HEK293 (cell line): ENCODE measurements at regions not wholly inside any gene's neighbourhood (a gene's known extent, or its start where the extent isn't known, plus 50 kb on each side); places are given as distances from the start of the nearest gene placed in this dataset.

Experiments used
- CTCF ChIA-PET: fragments of 350-600 bp; formaldehyde crosslinking; extraction: SDS; loops from one replicate; lab custom pipeline; 2021; ENCODE audit warnings: antibody characterized with exemption; lab: Yijun Ruan, JAX
- POLR2A ChIA-PET: fragments of 300-600 bp; formaldehyde crosslinking; extraction: SDS; loops from one replicate; lab custom pipeline; 2020; ENCODE audit warnings: antibody characterized with exemption, inconsistent platforms; lab: Yijun Ruan, JAX
- H3K27ac ChIP-seq: fragments of 200-500 bp; sonication (Bioruptor generic); 2 replicates; pipeline ENCODE4 v1.5.1; 2014; ENCODE audit warnings: low read depth, low read length, control low read depth, inconsistent platforms; ENCODE audit errors: extremely low read depth
- H3K36me3 ChIP-seq, 2 experiments: fragments of 200-500 bp in 1 of 2; sonication (Bioruptor generic) in 1 of 2; 1 replicate in 1 of 2; 2 replicates in 1 of 2; pipeline ENCODE4 v1.5.1; 2014 to 2017; ENCODE audit warnings: inconsistent platforms in 2 of 2, low read length in 2 of 2; ENCODE audit not compliant: control insufficient read depth in 2 of 2, insufficient read depth in 1 of 2
- H3K4me1 ChIP-seq: fragments of 200-500 bp; sonication (Bioruptor generic); 2 replicates; pipeline ENCODE4 v1.5.1; 2014; ENCODE audit warnings: mild to moderate bottlenecking, low read length, inconsistent platforms; ENCODE audit not compliant: control insufficient read depth, insufficient read depth
- H3K4me3 ChIP-seq: 2 replicates; pipeline ENCODE4 v1.5.1; 2011; ENCODE audit warnings: low read depth, mild to moderate bottlenecking, control low read depth, low read length, moderate library complexity
- H3K9me3 ChIP-seq: fragments of 200-500 bp; sonication (Bioruptor generic); 2 replicates; pipeline ENCODE4 v1.5.1; 2014; ENCODE audit warnings: low read depth, low read length, inconsistent platforms; ENCODE audit not compliant: control insufficient read depth, insufficient read depth
- BCL11A ChIP-seq: fragments of 450-650 bp; formaldehyde crosslinking; IDR thresholded peaks from 2 replicates; pipeline ENCODE4 v1.5.1; 2016; ENCODE audit warnings: low read depth, missing biosample characterization, missing genetic modification characterization
- GLIS1 ChIP-seq: fragments of 450-650 bp; formaldehyde crosslinking; IDR thresholded peaks from 2 replicates; pipeline ENCODE4 v1.5.1; 2016; ENCODE audit warnings: missing biosample characterization, missing genetic modification characterization
- PRDM10 ChIP-seq: fragments of 450-650 bp; formaldehyde crosslinking; IDR thresholded peaks from 2 replicates; pipeline ENCODE4 v1.5.1; 2016; ENCODE audit warnings: missing biosample characterization, missing genetic modification characterization
- RBAK ChIP-seq: fragments of 450-650 bp; formaldehyde crosslinking; IDR thresholded peaks from 2 replicates; pipeline ENCODE4 v1.5.1; 2016; ENCODE audit warnings: missing biosample characterization, missing genetic modification characterization
- SP3 ChIP-seq: fragments of 450-650 bp; formaldehyde crosslinking; IDR thresholded peaks from 2 replicates; pipeline ENCODE4 v1.5.1; 2016; ENCODE audit warnings: missing biosample characterization, missing genetic modification characterization
- TSHZ1 ChIP-seq: fragments of 450-650 bp; formaldehyde crosslinking; IDR thresholded peaks from 2 replicates; pipeline ENCODE4 v1.5.1; 2016; ENCODE audit warnings: missing biosample characterization, missing genetic modification characterization, borderline replicate concordance
- ZFP41 ChIP-seq: fragments of 450-650 bp; formaldehyde crosslinking; IDR thresholded peaks from 2 replicates; pipeline ENCODE4 v1.5.1; 2016; ENCODE audit warnings: missing biosample characterization, missing genetic modification characterization, borderline replicate concordance
- ZIC2 ChIP-seq: fragments of 450-650 bp; formaldehyde crosslinking; IDR thresholded peaks from 2 replicates; pipeline ENCODE4 v1.5.1; 2016; ENCODE audit warnings: missing biosample characterization, missing genetic modification characterization
- ZNF266 ChIP-seq: fragments of 450-650 bp; formaldehyde crosslinking; IDR thresholded peaks from 2 replicates; pipeline ENCODE4 v1.5.1; 2016; ENCODE audit warnings: missing biosample characterization, missing genetic modification characterization, low read depth
- ZNF391 ChIP-seq: fragments of 450-650 bp; formaldehyde crosslinking; IDR thresholded peaks from 2 replicates; pipeline ENCODE4 v1.5.1; 2016; ENCODE audit warnings: low read depth, missing biosample characterization, missing genetic modification characterization, borderline replicate concordance
- ZNF433 ChIP-seq: fragments of 450-650 bp; formaldehyde crosslinking; IDR thresholded peaks from 2 replicates; pipeline ENCODE4 v1.5.1; 2016; ENCODE audit warnings: missing biosample characterization, missing genetic modification characterization, low read depth
- ZNF449 ChIP-seq: fragments of 450-650 bp; formaldehyde crosslinking; IDR thresholded peaks from 2 replicates; pipeline ENCODE4 v1.5.1; 2017; ENCODE audit warnings: missing biosample characterization, mild to moderate bottlenecking, missing genetic modification characterization, moderate library complexity
- ZNF621 ChIP-seq: fragments of 450-650 bp; formaldehyde crosslinking; IDR thresholded peaks from 2 replicates; pipeline ENCODE4 v1.5.1; 2017; ENCODE audit warnings: missing biosample characterization, missing genetic modification characterization
- ZNF692 ChIP-seq: fragments of 450-650 bp; formaldehyde crosslinking; IDR thresholded peaks from 2 replicates; pipeline ENCODE4 v1.5.1; 2016; ENCODE audit warnings: missing biosample characterization, missing genetic modification characterization
- ZNF701 ChIP-seq: fragments of 450-650 bp; formaldehyde crosslinking; IDR thresholded peaks from 2 replicates; pipeline ENCODE4 v1.5.1; 2016; ENCODE audit warnings: missing biosample characterization, missing genetic modification characterization
- ZNF785 ChIP-seq: fragments of 450-650 bp; formaldehyde crosslinking; IDR thresholded peaks from 2 replicates; pipeline ENCODE4 v1.5.1; 2016; ENCODE audit warnings: missing biosample characterization, missing genetic modification characterization
- TF ChIP-seq, protein P1 (sequence below): fragments of 450-650 bp; formaldehyde crosslinking; IDR thresholded peaks from 2 replicates; pipeline ENCODE4 v1.5.1; 2016; ENCODE audit warnings: missing biosample characterization, missing genetic modification characterization, low read depth
- TF ChIP-seq, protein P2 (sequence below): fragments of 450-650 bp; formaldehyde crosslinking; IDR thresholded peaks from 2 replicates; pipeline ENCODE4 v1.5.1; 2016; ENCODE audit warnings: missing biosample characterization, missing genetic modification characterization

DNA sequence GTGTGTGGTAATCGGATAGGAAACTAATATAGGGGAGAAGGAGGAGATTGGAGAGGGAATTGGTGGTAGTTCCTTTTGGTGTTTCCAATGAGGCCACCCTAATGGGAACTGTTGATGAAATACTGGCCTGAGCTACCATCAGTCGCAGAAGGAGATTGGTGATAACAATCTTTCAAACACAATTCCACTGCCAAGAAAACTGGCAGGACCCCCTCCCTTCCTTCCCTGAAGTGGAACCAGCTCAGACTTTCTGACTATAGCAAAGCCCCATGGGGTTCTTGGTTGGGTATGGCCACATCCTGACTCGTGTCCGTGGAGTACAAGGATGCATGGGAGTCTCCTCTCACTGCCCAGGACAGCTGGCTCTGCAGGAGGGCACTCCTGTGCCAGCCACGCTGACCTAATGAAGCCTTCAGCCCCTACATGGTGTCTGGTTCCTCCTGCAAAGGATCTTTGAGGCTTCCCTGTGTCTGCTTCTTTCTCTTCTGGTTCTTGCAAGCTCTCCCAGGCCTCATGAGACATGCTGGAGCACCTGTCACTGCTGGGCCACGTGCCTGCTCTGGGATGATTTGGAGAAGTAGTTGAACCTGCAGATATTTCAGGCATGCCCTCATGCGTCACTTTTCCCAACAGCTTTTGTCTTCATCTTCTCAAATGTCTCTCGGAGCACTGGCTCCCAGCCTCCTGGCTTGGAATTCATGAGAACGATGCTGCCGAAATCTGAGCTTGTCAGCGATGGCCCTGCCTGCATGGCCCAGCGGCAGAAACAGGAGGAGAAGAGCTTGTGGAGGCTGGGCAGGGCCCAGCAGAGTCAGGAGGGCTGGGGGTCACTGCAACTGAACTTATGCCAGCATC, 90.0 kb upstream of the ADPGK start:
- TF ChIP-seq BCL11A (tag by site-specific recombination) = no peak
- no peak for TF ChIP-seq ZNF692 (tag by site-specific recombination)
- TF ChIP-seq GLIS1 (tag by site-specific recombination) = 0 out of 2 replicates have a peak, but pooled peaks have one; percentile 19
- TF ChIP-seq ZIC2 (tag by site-specific recombination) = peak; percentile 93
- no peak for TF ChIP-seq ZNF701 (tag by site-specific recombination)
- TF ChIP-seq, protein P1, sequence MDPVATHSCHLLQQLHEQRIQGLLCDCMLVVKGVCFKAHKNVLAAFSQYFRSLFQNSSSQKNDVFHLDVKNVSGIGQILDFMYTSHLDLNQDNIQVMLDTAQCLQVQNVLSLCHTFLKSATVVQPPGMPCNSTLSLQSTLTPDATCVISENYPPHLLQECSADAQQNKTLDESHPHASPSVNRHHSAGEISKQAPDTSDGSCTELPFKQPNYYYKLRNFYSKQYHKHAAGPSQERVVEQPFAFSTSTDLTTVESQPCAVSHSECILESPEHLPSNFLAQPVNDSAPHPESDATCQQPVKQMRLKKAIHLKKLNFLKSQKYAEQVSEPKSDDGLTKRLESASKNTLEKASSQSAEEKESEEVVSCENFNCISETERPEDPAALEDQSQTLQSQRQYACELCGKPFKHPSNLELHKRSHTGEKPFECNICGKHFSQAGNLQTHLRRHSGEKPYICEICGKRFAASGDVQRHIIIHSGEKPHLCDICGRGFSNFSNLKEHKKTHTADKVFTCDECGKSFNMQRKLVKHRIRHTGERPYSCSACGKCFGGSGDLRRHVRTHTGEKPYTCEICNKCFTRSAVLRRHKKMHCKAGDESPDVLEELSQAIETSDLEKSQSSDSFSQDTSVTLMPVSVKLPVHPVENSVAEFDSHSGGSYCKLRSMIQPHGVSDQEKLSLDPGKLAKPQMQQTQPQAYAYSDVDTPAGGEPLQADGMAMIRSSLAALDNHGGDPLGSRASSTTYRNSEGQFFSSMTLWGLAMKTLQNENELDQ = no peak
- no peak for TF ChIP-seq ZNF785 (tag by site-specific recombination)
- TF ChIP-seq ZFP41 (tag by site-specific recombination) = no peak
- peak; percentile 95 for TF ChIP-seq PRDM10 (tag by site-specific recombination)
- TF ChIP-seq, all 188 proteins: peak for 3
- POLR2A ChIA-PET = no interaction called here
- H3K9me3 ChIP-seq = no peaks in the 10 kb centered on the region; the same call in 1 of the 2 replicates
- H3K4me1 ChIP-seq = no peaks in the 10 kb centered on the region
- H3K4me3 ChIP-seq = no peak overlapping the region
- CTCF ChIA-PET = interaction anchor here (0.6 kb wide), 1 partner anchor 196 kb away, joined by 3 read pairs; no protein-coding TSS in a partner anchor
- H3K27ac ChIP-seq = no peak overlapping the region
- no peaks in the 10 kb centered on the region for H3K36me3 ChIP-seq

- Histone ChIP-seq H3K4me1 (no peaks in the 10 kb centered on the region), H3K36me3 (no peaks in the 10 kb centered on the region), H3K9me3 (no peaks in the 10 kb centered on the region), H3K4me3 (no peak overlapping the region), H3K27ac (no peak overlapping the region)
- TF ChIP-seq, protein P2, sequence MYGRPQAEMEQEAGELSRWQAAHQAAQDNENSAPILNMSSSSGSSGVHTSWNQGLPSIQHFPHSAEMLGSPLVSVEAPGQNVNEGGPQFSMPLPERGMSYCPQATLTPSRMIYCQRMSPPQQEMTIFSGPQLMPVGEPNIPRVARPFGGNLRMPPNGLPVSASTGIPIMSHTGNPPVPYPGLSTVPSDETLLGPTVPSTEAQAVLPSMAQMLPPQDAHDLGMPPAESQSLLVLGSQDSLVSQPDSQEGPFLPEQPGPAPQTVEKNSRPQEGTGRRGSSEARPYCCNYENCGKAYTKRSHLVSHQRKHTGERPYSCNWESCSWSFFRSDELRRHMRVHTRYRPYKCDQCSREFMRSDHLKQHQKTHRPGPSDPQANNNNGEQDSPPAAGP (tag by site-specific recombination) = no peak
- TF ChIP-seq ZNF449 (tag by site-specific recombination) = no peak
- TF ChIP-seq SP3 (tag by site-specific recombination) = no peak
- no peak for TF ChIP-seq RBAK
- no peak for TF ChIP-seq TSHZ1 (tag by site-specific recombination)
- no peak for TF ChIP-seq ZNF266
- TF ChIP-seq ZNF391 (tag by site-specific recombination) = no peak
- TF ChIP-seq ZNF621 (tag by site-specific recombination) = no peak
- no peak for TF ChIP-seq ZNF433 (tag by site-specific recombination)
- ChIA-PET CTCF (no interaction called here), POLR2A (no interaction called here)
Measured at GRCh38 chr15:72872066-72872845, 88.7 kb upstream of the ADPGK start.
